ENCODE measurements at regions not wholly inside any gene's neighbourhood (a gene's known extent, or its start where the extent isn't known, plus 50 kb on each side); places are given as distances from the start of the nearest gene placed in this dataset.

GRCh38 chr16:26970292-26970691 is 96.4 kb upstream of the C16orf82 start:
- H3K9ac ChIP-seq (ENCODE audit: low read length) = no peak overlapping the region
- TF ChIP-seq EZH2phosphoT487 (IDR thresholded peaks at IDR 0.05; ENCODE audit: low read depth) (no peak), CTCF (IDR thresholded peaks at IDR 0.05; ENCODE audit: low read depth, low read length) (no peak)
- no peaks in the 10 kb centered on the region for H3K79me2 ChIP-seq (ENCODE audit: low read length)
- no peaks in the 10 kb centered on the region for H3K4me1 ChIP-seq (ENCODE audit: low read length)
- no peak overlapping the region for H3K27ac ChIP-seq (ENCODE audit: low read length)
- no peaks in the 10 kb centered on the region for H4K20me1 ChIP-seq (ENCODE audit: insufficient read depth, low read length)
- H3K4me3 ChIP-seq (ENCODE audit: low read length) = no peak overlapping the region
- H2AFZ ChIP-seq (ENCODE audit: low read depth, low read length) = no peak overlapping the region
- H3K36me3 ChIP-seq (replicated peaks; ENCODE audit: low read depth, low read length) = no peaks in the 10 kb centered on the region
- H3K9me3 ChIP-seq (ENCODE audit: insufficient read depth, low read length) = no peaks in the 10 kb centered on the region
- H3K4me2 ChIP-seq (ENCODE audit: low read length) = no peak overlapping the region
- H3K27me3 ChIP-seq (ENCODE audit: low read depth, low read length) = no peaks in the 10 kb centered on the region

GRCh38 chr16:26976873-26977272 is 89.9 kb upstream of the C16orf82 start:
- Histone ChIP-seq H3K4me1 (ENCODE audit: low read length) (no peaks in the 10 kb centered on the region), H4K20me1 (ENCODE audit: insufficient read depth, low read length) (no peaks in the 10 kb centered on the region), H3K4me3 (ENCODE audit: low read length) (no peak overlapping the region), H3K27me3 (ENCODE audit: low read depth, low read length) (0 out of 2 replicates have a peak, but pooled peaks cover 4% of the 10 kb centered on the region), H3K79me2 (ENCODE audit: low read length) (no peaks in the 10 kb centered on the region), H3K27ac (ENCODE audit: low read length) (no peak overlapping the region), H2AFZ (ENCODE audit: low read depth, low read length) (no peak overlapping the region), H3K4me2 (ENCODE audit: low read length) (no peak overlapping the region), H3K36me3 (replicated peaks; ENCODE audit: low read depth, low read length) (no peaks in the 10 kb centered on the region), H3K9ac (ENCODE audit: low read length) (no peak overlapping the region), H3K9me3 (ENCODE audit: insufficient read depth, low read length) (no peaks in the 10 kb centered on the region)
- no peak for TF ChIP-seq CTCF (IDR thresholded peaks at IDR 0.05; ENCODE audit: low read depth, low read length)
- TF ChIP-seq EZH2phosphoT487 (IDR thresholded peaks at IDR 0.05; ENCODE audit: low read depth) = no peak

- Histone ChIP-seq H3K9ac (ENCODE audit: low read length) (no peak overlapping the region), H4K20me1 (ENCODE audit: insufficient read depth, low read length) (no peaks in the 10 kb centered on the region), H3K79me2 (ENCODE audit: low read length) (no peaks in the 10 kb centered on the region), H3K4me1 (ENCODE audit: low read length) (no peaks in the 10 kb centered on the region), H3K36me3 (replicated peaks; ENCODE audit: low read depth, low read length) (no peaks in the 10 kb centered on the region), H2AFZ (ENCODE audit: low read depth, low read length) (no peak overlapping the region), H3K4me3 (ENCODE audit: low read length) (no peak overlapping the region), H3K4me2 (ENCODE audit: low read length) (no peak overlapping the region), H3K27ac (ENCODE audit: low read length) (no peak overlapping the region), H3K9me3 (ENCODE audit: insufficient read depth, low read length) (no peaks in the 10 kb centered on the region), H3K27me3 (ENCODE audit: low read depth, low read length) (peaks cover 13% of the 10 kb centered on the region)
- TF ChIP-seq EZH2phosphoT487 (IDR thresholded peaks at IDR 0.05; ENCODE audit: low read depth) (no peak), CTCF (IDR thresholded peaks at IDR 0.05; ENCODE audit: low read depth, low read length) (no peak)
Observed at GRCh38 chr16:26981266-26981938, 85.3 kb upstream of the C16orf82 start.

GRCh38 chr16:26982422-26982821 is 84.3 kb upstream of the C16orf82 start:
- H3K4me3 ChIP-seq (ENCODE audit: low read length) = no peak overlapping the region
- TF ChIP-seq CTCF (IDR thresholded peaks at IDR 0.05; ENCODE audit: low read depth, low read length) (no peak), EZH2phosphoT487 (IDR thresholded peaks at IDR 0.05; ENCODE audit: low read depth) (no peak)
- no peaks in the 10 kb centered on the region for H3K36me3 ChIP-seq (replicated peaks; ENCODE audit: low read depth, low read length)
- peaks cover 13% of the 10 kb centered on the region for H3K27me3 ChIP-seq (ENCODE audit: low read depth, low read length)
- H3K9me3 ChIP-seq (ENCODE audit: insufficient read depth, low read length) = no peaks in the 10 kb centered on the region
- H2AFZ ChIP-seq (ENCODE audit: low read depth, low read length) = no peak overlapping the region
- no peaks in the 10 kb centered on the region for H3K79me2 ChIP-seq (ENCODE audit: low read length)
- H3K27ac ChIP-seq (ENCODE audit: low read length) = no peak overlapping the region
- no peak overlapping the region for H3K4me2 ChIP-seq (ENCODE audit: low read length)
- no peaks in the 10 kb centered on the region for H4K20me1 ChIP-seq (ENCODE audit: insufficient read depth, low read length)
- H3K4me1 ChIP-seq (ENCODE audit: low read length) = no peaks in the 10 kb centered on the region
- no peak overlapping the region for H3K9ac ChIP-seq (ENCODE audit: low read length)

Data from OCI-LY3 (cell line).